Endothelial cell of umbilical vein (primary cell): ENCODE measurements at regions not wholly inside any gene's neighbourhood (a gene's known extent, or its start where the extent isn't known, plus 50 kb on each side); places are given as distances from the start of the nearest gene placed in this dataset.

ENCODE experiments used
- CTCF ChIP-seq, 2 donors: IDR thresholded peaks; 1 replicate in 1 of 2; 2 replicates in 1 of 2; pipeline ENCODE4 v1.5.1; 2011; ENCODE audit warnings: low read length in 2 of 2, mild to moderate bottlenecking in 2 of 2, moderate library complexity in 2 of 2, control low read depth in 1 of 2, inconsistent platforms in 1 of 2, low read depth in 1 of 2; ENCODE audit not compliant: insufficient read depth in 1 of 2; ENCODE audit errors: extremely low read depth in 1 of 2
- EZH2 ChIP-seq: IDR thresholded peaks from 2 replicates; pipeline ENCODE4 v1.6.1; 2012; ENCODE audit warnings: borderline replicate concordance, low read depth, mild to moderate bottlenecking, moderate library complexity, low read length, inconsistent platforms; ENCODE audit not compliant: severe bottlenecking
- FOS ChIP-seq: IDR thresholded peaks from 2 replicates; pipeline ENCODE4 v1.6.1; 2011; ENCODE audit warnings: mild to moderate bottlenecking, low read length, moderate library complexity, borderline replicate concordance; ENCODE audit not compliant: insufficient read depth
- MAX ChIP-seq: IDR thresholded peaks from 2 replicates; pipeline ENCODE4 v1.6.1; 2011; ENCODE audit not compliant: insufficient read depth, insufficient read length
- MYC ChIP-seq: IDR thresholded peaks from one replicate; pipeline ENCODE4 v1.6.1; 2011; ENCODE audit warnings: mild to moderate bottlenecking, low read depth, low read length
- POLR2A ChIP-seq: IDR thresholded peaks from 2 replicates; pipeline ENCODE4 v1.6.1; 2012; ENCODE audit warnings: low read depth, mild to moderate bottlenecking, control low read depth, low read length
- POLR2AphosphoS5 ChIP-seq: IDR thresholded peaks from 2 replicates; pipeline ENCODE4 v1.6.1; 2012; ENCODE audit warnings: low read depth, mild to moderate bottlenecking, control low read depth, low read length, moderate library complexity; ENCODE audit not compliant: insufficient read depth

DNA sequence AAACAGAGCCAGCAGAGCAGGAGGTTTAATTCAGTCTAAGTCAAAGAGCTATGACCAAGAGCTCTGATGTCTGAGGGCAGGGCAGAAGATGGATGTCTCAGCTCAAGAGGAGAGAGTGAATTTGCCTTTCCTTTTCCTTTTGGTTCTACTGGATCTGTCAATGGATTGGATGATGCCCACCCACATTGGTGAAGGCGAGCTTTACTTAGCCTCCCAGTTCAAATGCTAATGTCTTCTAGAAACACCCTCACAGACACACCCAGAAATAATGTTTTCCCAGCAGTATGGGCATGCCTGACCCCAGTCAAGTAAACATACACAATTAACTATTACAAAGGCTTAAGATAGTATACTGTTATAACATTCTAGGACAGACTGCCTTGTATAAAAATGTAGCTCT lies 236.3 kb upstream of the NRXN1 start:
- TF ChIP-seq CTCF (IDR thresholded peaks at IDR 0.05; ENCODE audit: extremely low read depth in 1 of 2, insufficient read depth in 1 of 2, low read depth in 1 of 2, low read length in 2 of 2) (no peak), POLR2A (no peak), EZH2 (no peak), POLR2AphosphoS5 (no peak), FOS (no peak), MAX (no peak), MYC (no peak)
